ENCODE measurements at regions not wholly inside any gene's neighbourhood (a gene's known extent, or its start where the extent isn't known, plus 50 kb on each side); places are given as distances from the start of the nearest gene placed in this dataset.

DNA sequence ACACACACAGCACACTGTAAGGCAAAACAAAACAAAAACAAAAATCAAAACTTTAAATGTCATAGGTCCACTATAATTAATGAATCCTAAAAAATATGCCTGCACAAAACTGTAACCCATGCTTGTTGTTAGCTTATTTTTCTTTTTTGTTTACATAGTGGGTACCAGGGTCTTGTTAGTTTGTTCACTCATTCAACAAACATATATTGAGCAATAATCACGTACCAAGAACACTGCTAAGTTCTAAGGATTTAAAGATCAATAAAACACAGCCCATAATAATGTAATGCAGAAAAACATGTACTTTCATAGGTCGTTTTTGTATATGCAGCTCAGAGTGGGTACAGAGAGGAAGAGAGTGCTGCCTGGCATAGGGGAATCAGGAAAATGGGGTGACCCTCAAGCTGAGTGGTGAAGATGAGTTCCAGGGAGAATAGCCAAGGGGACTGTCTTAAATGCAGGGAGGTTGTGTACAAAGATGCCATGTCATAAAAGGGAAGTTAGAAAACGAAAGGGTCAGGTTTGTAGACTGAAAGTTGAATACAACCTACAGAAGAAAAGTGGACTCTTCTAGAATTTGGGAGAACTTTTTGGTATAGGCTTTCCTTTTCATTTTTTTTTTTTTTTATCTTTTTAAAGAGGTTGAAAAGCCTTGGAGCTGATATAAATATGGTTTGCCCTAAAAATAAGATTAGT is 113.3 kb upstream of the TBX18 start:
- H2AK5ac ChIP-seq (ENCODE audit: low read depth, low read length): no peak overlapping the region
- no peak overlapping the region for H3K27ac ChIP-seq (ENCODE audit: insufficient read depth, low read length)
- H4K8ac ChIP-seq (ENCODE audit: low read depth in 2 of 2, low read length in 2 of 2): no peak overlapping the region
- no peak overlapping the region for H2BK20ac ChIP-seq (ENCODE audit: low read depth, low read length)
- H3K9me3 ChIP-seq (ENCODE audit: control insufficient read depth, insufficient read depth, low read length): no peaks in the 10 kb centered on the region
- no peak overlapping the region for H2AFZ ChIP-seq (replicated peaks; ENCODE audit: low read length, poor library complexity)
- ChIA-PET POLR2A (ENCODE audit: unreplicated experiment) (no interaction called here), CTCF (no interaction called here)
- no peak overlapping the region for H3K23ac ChIP-seq (ENCODE audit: low read depth, low read length)
- DNase-seq (no peak), ATAC-seq (ENCODE audit: low read depth) (no peak)
- intact Hi-C loops (cut with micrococcal nuclease): no loop called here
- H4K20me1 ChIP-seq (ENCODE audit: insufficient read depth, low read length): no peaks in the 10 kb centered on the region
- no peak overlapping the region for H2BK120ac ChIP-seq (ENCODE audit: low read depth, low read length)
- H4K5ac ChIP-seq (ENCODE audit: low read depth, low read length): no peak overlapping the region
- no peaks in the 10 kb centered on the region for H3K4me1 ChIP-seq (ENCODE audit: control insufficient read depth, insufficient read depth, low read length)
- BruUV-seq (replicated peaks): no TSS peak
- no peak overlapping the region for H2AK9ac ChIP-seq (replicated peaks; ENCODE audit: low read depth, low read length, poor library complexity)
- H3K36me3 ChIP-seq (ENCODE audit: control insufficient read depth, insufficient read depth, low read length): no peaks in the 10 kb centered on the region
- in situ Hi-C loops (cut with MboI; ENCODE audit: low sequenced_read_pairs): no loop called here
- no peak overlapping the region for H4K91ac ChIP-seq (ENCODE audit: insufficient read depth, low read depth, low read length)
- H2BK15ac ChIP-seq (ENCODE audit: low read depth, low read length): no peak overlapping the region
- WGBS, 2 experiments (ENCODE audit: extremely low coverage in 2 of 2, insufficient read length in 1 of 2): 0% methylated on average over 1 of the region's 3 CpGs; no CpG with 5 or more reads in 1 of the 2 experiments
- no peak overlapping the region for H3K18ac ChIP-seq (ENCODE audit: low read depth, low read length)
- no peak overlapping the region for H3K9ac ChIP-seq (ENCODE audit: low read depth, low read length)
- H3K56ac ChIP-seq (ENCODE audit: extremely low read depth, insufficient read depth, low read length): no peak overlapping the region
- no peaks in the 10 kb centered on the region for H3K27me3 ChIP-seq (ENCODE audit: control insufficient read depth, insufficient read depth, low read length)
- no peak overlapping the region for H3K14ac ChIP-seq (replicated peaks; ENCODE audit: low read depth, low read length)
- TF ChIP-seq SMC3 (IDR thresholded peaks at IDR 0.05; ENCODE audit: low read depth, low read length) (no peak), FOS (IDR thresholded peaks at IDR 0.05; ENCODE audit: low read depth, low read length) (no peak), MAFK (IDR thresholded peaks at IDR 0.05; ENCODE audit: low read depth, low read length) (no peak), BHLHE40 (IDR thresholded peaks at IDR 0.05; ENCODE audit: low read depth, low read length) (no peak), MXI1 (IDR thresholded peaks at IDR 0.05; ENCODE audit: borderline replicate concordance, low read depth, low read length) (no peak), NFE2L2 (IDR thresholded peaks at IDR 0.05; ENCODE audit: low read depth, low read length) (no peak), POLR2A (IDR thresholded peaks at IDR 0.05; ENCODE audit: low read depth, low read length) (no peak), RAD21 (IDR thresholded peaks at IDR 0.05; ENCODE audit: low read length) (no peak), RFX5 (IDR thresholded peaks at IDR 0.05; ENCODE audit: low read depth, low read length) (no peak)
- TF ChIP-seq, protein P1, sequence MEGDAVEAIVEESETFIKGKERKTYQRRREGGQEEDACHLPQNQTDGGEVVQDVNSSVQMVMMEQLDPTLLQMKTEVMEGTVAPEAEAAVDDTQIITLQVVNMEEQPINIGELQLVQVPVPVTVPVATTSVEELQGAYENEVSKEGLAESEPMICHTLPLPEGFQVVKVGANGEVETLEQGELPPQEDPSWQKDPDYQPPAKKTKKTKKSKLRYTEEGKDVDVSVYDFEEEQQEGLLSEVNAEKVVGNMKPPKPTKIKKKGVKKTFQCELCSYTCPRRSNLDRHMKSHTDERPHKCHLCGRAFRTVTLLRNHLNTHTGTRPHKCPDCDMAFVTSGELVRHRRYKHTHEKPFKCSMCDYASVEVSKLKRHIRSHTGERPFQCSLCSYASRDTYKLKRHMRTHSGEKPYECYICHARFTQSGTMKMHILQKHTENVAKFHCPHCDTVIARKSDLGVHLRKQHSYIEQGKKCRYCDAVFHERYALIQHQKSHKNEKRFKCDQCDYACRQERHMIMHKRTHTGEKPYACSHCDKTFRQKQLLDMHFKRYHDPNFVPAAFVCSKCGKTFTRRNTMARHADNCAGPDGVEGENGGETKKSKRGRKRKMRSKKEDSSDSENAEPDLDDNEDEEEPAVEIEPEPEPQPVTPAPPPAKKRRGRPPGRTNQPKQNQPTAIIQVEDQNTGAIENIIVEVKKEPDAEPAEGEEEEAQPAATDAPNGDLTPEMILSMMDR (conservative IDR thresholded peaks at IDR 0.05; ENCODE audit: low read depth, low read length): no peak
- TF ChIP-seq, protein P2, sequence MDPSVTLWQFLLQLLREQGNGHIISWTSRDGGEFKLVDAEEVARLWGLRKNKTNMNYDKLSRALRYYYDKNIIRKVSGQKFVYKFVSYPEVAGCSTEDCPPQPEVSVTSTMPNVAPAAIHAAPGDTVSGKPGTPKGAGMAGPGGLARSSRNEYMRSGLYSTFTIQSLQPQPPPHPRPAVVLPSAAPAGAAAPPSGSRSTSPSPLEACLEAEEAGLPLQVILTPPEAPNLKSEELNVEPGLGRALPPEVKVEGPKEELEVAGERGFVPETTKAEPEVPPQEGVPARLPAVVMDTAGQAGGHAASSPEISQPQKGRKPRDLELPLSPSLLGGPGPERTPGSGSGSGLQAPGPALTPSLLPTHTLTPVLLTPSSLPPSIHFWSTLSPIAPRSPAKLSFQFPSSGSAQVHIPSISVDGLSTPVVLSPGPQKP (IDR thresholded peaks at IDR 0.05; ENCODE audit: borderline replicate concordance, low read depth, low read length): no peak
- no peak overlapping the region for H3K4me2 ChIP-seq (ENCODE audit: low read depth, low read length)
- dilution Hi-C loops (cut with HindIII; ENCODE audit: low sequenced_read_pairs, unreplicated experiment): no loop called here
- H3K4ac ChIP-seq (ENCODE audit: low read depth, low read length): no peak overlapping the region
- H2BK5ac ChIP-seq (ENCODE audit: low read depth, low read length, poor library complexity, severe bottlenecking): no peak overlapping the region
- no peaks in the 10 kb centered on the region for H3K79me1 ChIP-seq (ENCODE audit: low read depth in 1 of 2, low read length in 2 of 2)
- H3K9me1 ChIP-seq (ENCODE audit: insufficient read depth, low read length): no peaks in the 10 kb centered on the region
- no peak overlapping the region for H3K4me3 ChIP-seq (ENCODE audit: insufficient read depth, low read depth, low read length)

Data from IMR-90 (cell line).